ENCODE measurements at regions not wholly inside any gene's neighbourhood (a gene's known extent, or its start where the extent isn't known, plus 50 kb on each side); places are given as distances from the start of the nearest gene placed in this dataset.

- no peak for DNase-seq
These were observed 58.3 kb downstream of the TRIML1 start for GRCh38 chr4:188197566-188197965.

- no peak for DNase-seq
These were observed 59.9 kb downstream of the TRIML1 start for GRCh38 chr4:188198982-188199792.

- DNase-seq = no peak
These were observed 62.6 kb downstream of the TRIML1 start for GRCh38 chr4:188201851-188202250.

- no peak for DNase-seq
These were observed 67.5 kb downstream of the TRIML1 start for GRCh38 chr4:188206783-188207182.

GRCh38 chr4:188214861-188215260 lies 75.6 kb downstream of the TRIML1 start:
- no peak for DNase-seq

- no peak for DNase-seq
These were observed 79.2 kb downstream of the TRIML1 start for GRCh38 chr4:188218392-188218791.

GRCh38 chr4:188220006-188220405 lies 80.8 kb downstream of the TRIML1 start:
- no peak for DNase-seq

GRCh38 chr4:188221090-188221489 lies 81.8 kb downstream of the TRIML1 start:
- no peak for DNase-seq

GRCh38 chr4:188228279-188228678 lies 89.0 kb downstream of the TRIML1 start:
- no peak for DNase-seq

GRCh38 chr4:188232428-188232827 lies 93.2 kb downstream of the TRIML1 start:
- DNase-seq = no peak

- DNase-seq = no peak
These were observed 102.8 kb downstream of the TRIML1 start for GRCh38 chr4:188242041-188242440.

- DNase-seq = no peak
These were observed 106.4 kb downstream of the TRIML1 start for GRCh38 chr4:188245651-188246050.

- no peak for DNase-seq
These were observed 107.2 kb downstream of the TRIML1 start for GRCh38 chr4:188246488-188246887.

GRCh38 chr4:188254211-188254610 lies 115.0 kb downstream of the TRIML1 start:
- no peak for DNase-seq

- DNase-seq = no peak
These were observed 123.2 kb downstream of the TRIML1 start for GRCh38 chr4:188262464-188262863.

GRCh38 chr4:188263321-188263720 lies 124.1 kb downstream of the TRIML1 start:
- DNase-seq = no peak

GRCh38 chr4:188266386-188266785 lies 127.1 kb downstream of the TRIML1 start:
- DNase-seq = no peak

- DNase-seq = no peak
These were observed 129.1 kb downstream of the TRIML1 start for GRCh38 chr4:188268131-188268908.

- DNase-seq = no peak
These were observed 131.2 kb downstream of the TRIML1 start for GRCh38 chr4:188270273-188271069.

- no peak for DNase-seq
These were observed 136.4 kb downstream of the TRIML1 start for GRCh38 chr4:188275686-188276085.

GRCh38 chr4:188279184-188279583 lies 139.9 kb downstream of the TRIML1 start:
- no peak for DNase-seq

- DNase-seq = no peak
These were observed 143.4 kb downstream of the TRIML1 start for GRCh38 chr4:188282471-188283232.

Data from NCI-H2029 treated with DMSO at 0.1 percent for 48 hours (cell line).